ENCODE measurements at regions not wholly inside any gene's neighbourhood (a gene's known extent, or its start where the extent isn't known, plus 50 kb on each side); places are given as distances from the start of the nearest gene placed in this dataset.

GRCh38 chr17:77750427-77751043 is 208.0 kb upstream of the TNRC6C start:
- no peak for TF ChIP-seq POLR2A (IDR thresholded peaks at IDR 0.05; ENCODE audit: low read depth)
- TF ChIP-seq CTCF (IDR thresholded peaks at IDR 0.05): no peak
- TF ChIP-seq EP300 (IDR thresholded peaks at IDR 0.05): no peak
